ENCODE measurements at regions not wholly inside any gene's neighbourhood (a gene's known extent, or its start where the extent isn't known, plus 50 kb on each side); places are given as distances from the start of the nearest gene placed in this dataset.

DNA sequence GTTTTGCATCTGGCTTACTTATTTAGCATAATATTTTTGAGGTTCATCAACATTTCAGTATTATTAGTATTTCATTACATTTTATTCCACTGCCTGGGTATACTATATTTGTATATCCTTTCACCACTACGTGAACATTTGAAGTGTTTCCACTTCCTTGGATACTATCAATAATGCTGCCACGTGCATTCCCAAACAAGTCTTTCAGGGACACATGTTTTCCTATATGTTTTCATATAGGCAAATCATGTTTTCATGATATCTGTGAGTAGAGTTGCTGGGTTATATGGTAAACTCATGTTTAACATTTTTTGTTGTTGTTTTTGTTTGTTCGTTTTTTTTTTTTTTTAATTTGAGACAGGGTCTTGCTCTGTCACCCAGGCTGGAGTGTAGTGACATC, 380.1 kb downstream of the OMA1 start:
- no peak overlapping the region for H2AFZ ChIP-seq
- no peaks in the 10 kb centered on the region for H3K27me3 ChIP-seq (ENCODE audit: insufficient read depth, low read depth)
- H3K4me2 ChIP-seq, result no peak overlapping the region
- POLR2A ChIA-PET (ENCODE audit: unreplicated experiment), result no interaction called here
- no peaks in the 10 kb centered on the region for H3K9me2 ChIP-seq (ENCODE audit: insufficient read depth)
- H3K27ac ChIP-seq, result no peak overlapping the region
- no peaks in the 10 kb centered on the region for H3K36me3 ChIP-seq (ENCODE audit: low read depth)
- TF ChIP-seq, protein P1, sequence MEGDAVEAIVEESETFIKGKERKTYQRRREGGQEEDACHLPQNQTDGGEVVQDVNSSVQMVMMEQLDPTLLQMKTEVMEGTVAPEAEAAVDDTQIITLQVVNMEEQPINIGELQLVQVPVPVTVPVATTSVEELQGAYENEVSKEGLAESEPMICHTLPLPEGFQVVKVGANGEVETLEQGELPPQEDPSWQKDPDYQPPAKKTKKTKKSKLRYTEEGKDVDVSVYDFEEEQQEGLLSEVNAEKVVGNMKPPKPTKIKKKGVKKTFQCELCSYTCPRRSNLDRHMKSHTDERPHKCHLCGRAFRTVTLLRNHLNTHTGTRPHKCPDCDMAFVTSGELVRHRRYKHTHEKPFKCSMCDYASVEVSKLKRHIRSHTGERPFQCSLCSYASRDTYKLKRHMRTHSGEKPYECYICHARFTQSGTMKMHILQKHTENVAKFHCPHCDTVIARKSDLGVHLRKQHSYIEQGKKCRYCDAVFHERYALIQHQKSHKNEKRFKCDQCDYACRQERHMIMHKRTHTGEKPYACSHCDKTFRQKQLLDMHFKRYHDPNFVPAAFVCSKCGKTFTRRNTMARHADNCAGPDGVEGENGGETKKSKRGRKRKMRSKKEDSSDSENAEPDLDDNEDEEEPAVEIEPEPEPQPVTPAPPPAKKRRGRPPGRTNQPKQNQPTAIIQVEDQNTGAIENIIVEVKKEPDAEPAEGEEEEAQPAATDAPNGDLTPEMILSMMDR (conservative IDR thresholded peaks at IDR 0.05), result no peak
- no peak for TF ChIP-seq EZH2 (IDR thresholded peaks at IDR 0.05; ENCODE audit: low read depth)
- CTCF ChIA-PET, result no interaction called here
- no TSS peak for BruUV-seq (replicated peaks)
- H3K4me1 ChIP-seq (replicated peaks; ENCODE audit: insufficient read depth), result no peaks in the 10 kb centered on the region
- no peaks in the 10 kb centered on the region for H4K20me1 ChIP-seq (ENCODE audit: insufficient read depth)
- H3K79me2 ChIP-seq (ENCODE audit: low read depth), result no peaks in the 10 kb centered on the region
- H3K9me3 ChIP-seq (ENCODE audit: insufficient read depth, low read depth), result no peaks in the 10 kb centered on the region; the same call in 1 of the 2 replicates
- H3F3A ChIP-seq (ENCODE audit: insufficient read depth, low read depth), result no peaks in the 10 kb centered on the region
- H3K4me3 ChIP-seq, result no peak overlapping the region
- DNase-seq, result no peak
- intact Hi-C loops (cut with micrococcal nuclease; ENCODE audit: unreplicated experiment), result no loop called here

DNA sequence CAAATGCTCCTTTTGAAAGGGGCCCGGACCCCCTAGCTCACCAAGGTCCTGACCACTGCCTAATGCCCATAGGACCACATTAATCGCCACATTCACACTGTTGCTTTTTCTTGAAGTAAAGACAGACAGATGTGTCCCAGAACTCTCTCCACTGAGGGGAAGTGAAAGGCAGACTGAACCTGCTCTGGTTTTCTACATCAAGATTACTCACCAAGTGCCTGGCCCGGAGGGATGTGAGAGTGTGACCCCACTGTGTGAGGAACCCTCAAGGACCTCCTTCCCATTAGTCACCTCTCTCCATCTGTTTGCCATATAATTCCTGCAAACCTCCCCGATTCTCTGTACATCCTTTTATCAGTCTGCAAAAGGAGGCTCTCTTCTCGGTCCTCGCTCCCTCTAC, 381.5 kb downstream of the OMA1 start:
- BruUV-seq (replicated peaks), result no TSS peak
- Histone ChIP-seq H4K20me1 (ENCODE audit: insufficient read depth) (no peaks in the 10 kb centered on the region), H3K9me2 (ENCODE audit: insufficient read depth) (no peaks in the 10 kb centered on the region), H3K27ac (no peak overlapping the region), H3K27me3 (ENCODE audit: insufficient read depth, low read depth) (no peaks in the 10 kb centered on the region), H3K9me3 (ENCODE audit: insufficient read depth, low read depth) (no peaks in the 10 kb centered on the region; the same call in 1 of the 2 replicates), H3K4me3 (no peak overlapping the region), H3K4me2 (no peak overlapping the region), H3F3A (ENCODE audit: insufficient read depth, low read depth) (no peaks in the 10 kb centered on the region), H3K4me1 (replicated peaks; ENCODE audit: insufficient read depth) (no peaks in the 10 kb centered on the region), H3K36me3 (ENCODE audit: low read depth) (no peaks in the 10 kb centered on the region), H2AFZ (no peak overlapping the region), H3K79me2 (ENCODE audit: low read depth) (no peaks in the 10 kb centered on the region)
- TF ChIP-seq, protein P1 (conservative IDR thresholded peaks at IDR 0.05), result no peak
- TF ChIP-seq EZH2 (IDR thresholded peaks at IDR 0.05; ENCODE audit: low read depth), result no peak
- ChIA-PET POLR2A (ENCODE audit: unreplicated experiment) (no interaction called here), CTCF (no interaction called here)
- DNase-seq, result no peak
- intact Hi-C loops (cut with micrococcal nuclease; ENCODE audit: unreplicated experiment), result no loop called here

DNA sequence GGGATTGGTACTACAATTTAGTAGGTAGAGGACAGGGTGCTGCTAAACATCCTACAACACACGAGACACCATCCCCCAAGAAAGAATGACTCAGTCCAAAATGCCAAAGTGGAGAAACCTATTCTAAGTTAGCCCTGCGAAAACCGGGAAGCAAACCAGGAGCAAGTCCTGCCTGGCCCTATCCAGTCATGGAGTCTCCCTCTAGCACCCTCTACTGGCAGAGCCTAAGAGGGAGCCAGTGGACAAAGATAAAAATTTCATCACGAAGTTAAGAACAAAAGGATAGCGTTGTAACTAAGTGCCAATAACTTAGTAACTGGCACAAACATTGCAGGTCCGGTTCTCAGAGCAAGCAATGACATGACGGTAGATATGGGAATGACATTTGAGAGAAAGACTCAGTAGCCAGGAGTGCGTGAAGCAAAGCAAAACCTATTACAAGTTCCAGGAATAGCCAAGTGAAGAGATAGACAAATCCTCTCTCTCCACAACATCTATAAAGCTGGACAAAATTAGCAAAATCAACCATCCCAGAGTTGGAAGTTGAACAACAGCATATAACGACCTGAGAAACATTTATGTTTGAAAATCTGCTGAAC, 383.5 kb downstream of the OMA1 start:
- ChIA-PET POLR2A (ENCODE audit: unreplicated experiment) (no interaction called here), CTCF (no interaction called here)
- Histone ChIP-seq H2AFZ (no peak overlapping the region), H3K4me1 (replicated peaks; ENCODE audit: insufficient read depth) (no peaks in the 10 kb centered on the region), H3K79me2 (ENCODE audit: low read depth) (no peaks in the 10 kb centered on the region), H3K9me2 (ENCODE audit: insufficient read depth) (no peaks in the 10 kb centered on the region), H3F3A (ENCODE audit: insufficient read depth, low read depth) (no peaks in the 10 kb centered on the region), H3K27ac (no peak overlapping the region), H4K20me1 (ENCODE audit: insufficient read depth) (no peaks in the 10 kb centered on the region), H3K9me3 (ENCODE audit: insufficient read depth, low read depth) (no peaks in the 10 kb centered on the region; the same call in 1 of the 2 replicates), H3K27me3 (ENCODE audit: insufficient read depth, low read depth) (no peaks in the 10 kb centered on the region), H3K4me2 (no peak overlapping the region), H3K36me3 (ENCODE audit: low read depth) (no peaks in the 10 kb centered on the region), H3K4me3 (no peak overlapping the region)
- BruUV-seq (replicated peaks), result no TSS peak
- intact Hi-C loops (cut with micrococcal nuclease; ENCODE audit: unreplicated experiment), result loop anchor here (1.0 kb wide), 1 partner anchor 1331 kb away; no protein-coding TSS in a partner anchor
- DNase-seq, result peak; percentile 33 to 38
- TF ChIP-seq EZH2 (IDR thresholded peaks at IDR 0.05; ENCODE audit: low read depth), result no peak
- TF ChIP-seq, protein P1 (conservative IDR thresholded peaks at IDR 0.05), result peak; percentile 74

All from PC-9 (cell line).